Hematopoietic multipotent progenitor cell (in vitro differentiated cells): ENCODE measurements at regions not wholly inside any gene's neighbourhood (a gene's known extent, or its start where the extent isn't known, plus 50 kb on each side); places are given as distances from the start of the nearest gene placed in this dataset.
A peak's percentile ranks its signal among the peaks of the same experiment; 100 is the strongest.

ENCODE experiments used
- DNase-seq, 3 donors: peaks; one replicate each; pipeline ENCODE4 v3.0.0-alpha.2; 2011 to 2015; ENCODE audit warnings: low read depth in 2 of 3, low spot score in 2 of 3

GRCh38 chr13:59452189-59452890, 711.4 kb downstream of the DIAPH3 start:
- peak in 1 of 3 donors; percentile 71 for DNase-seq

GRCh38 chr13:59458908-59459579, 704.7 kb downstream of the DIAPH3 start:
- DNase-seq = peak in 1 of 3 donors; percentile 38

GRCh38 chr13:59459972-59460371, 703.8 kb downstream of the DIAPH3 start:
- no peak for DNase-seq

GRCh38 chr13:59461411-59461810, 702.3 kb downstream of the DIAPH3 start:
- DNase-seq = peak in 1 of 3 donors; percentile 70

- DNase-seq = no peak
Observed at GRCh38 chr13:59463023-59463422, 700.7 kb downstream of the DIAPH3 start.

- DNase-seq = peak in 2 of 3 donors; percentile 37 to 76
Observed at GRCh38 chr13:59464926-59465325, 698.8 kb downstream of the DIAPH3 start.

GRCh38 chr13:59468396-59468795, 695.3 kb downstream of the DIAPH3 start:
- no peak for DNase-seq

- DNase-seq = no peak
Observed at GRCh38 chr13:59471106-59471505, 692.6 kb downstream of the DIAPH3 start.

GRCh38 chr13:59472134-59472533, 691.6 kb downstream of the DIAPH3 start:
- no peak for DNase-seq

GRCh38 chr13:59474696-59475095, 689.0 kb downstream of the DIAPH3 start:
- DNase-seq = no peak

- no peak for DNase-seq
Observed at GRCh38 chr13:59475911-59476310, 687.8 kb downstream of the DIAPH3 start.

GRCh38 chr13:59476366-59476765, 687.4 kb downstream of the DIAPH3 start:
- no peak for DNase-seq

- DNase-seq = no peak
Observed at GRCh38 chr13:59477011-59477410, 686.7 kb downstream of the DIAPH3 start.

- DNase-seq = no peak
Observed at GRCh38 chr13:59478908-59479307, 684.8 kb downstream of the DIAPH3 start.

- no peak for DNase-seq
Observed at GRCh38 chr13:59479629-59480028, 684.1 kb downstream of the DIAPH3 start.

- DNase-seq = no peak
Observed at GRCh38 chr13:59480396-59481259, 683.1 kb downstream of the DIAPH3 start.

GRCh38 chr13:59483501-59484145, 680.1 kb downstream of the DIAPH3 start:
- DNase-seq = peak in 1 of 3 donors; percentile 53

- no peak for DNase-seq
Observed at GRCh38 chr13:59487883-59488282, 675.8 kb downstream of the DIAPH3 start.

- DNase-seq = no peak
Observed at GRCh38 chr13:59488436-59488835, 675.3 kb downstream of the DIAPH3 start.

- no peak for DNase-seq
Observed at GRCh38 chr13:59490651-59491050, 673.1 kb downstream of the DIAPH3 start.
